A549 (cell line): ENCODE measurements at regions not wholly inside any gene's neighbourhood (a gene's known extent, or its start where the extent isn't known, plus 50 kb on each side); places are given as distances from the start of the nearest gene placed in this dataset.

Experiments
- ATAC-seq, 2 experiments: fragments of 200-7000 bp in 1 of 2; fragments of >200 bp in 1 of 2; cut with Nextera tagmentation in 1 of 2; cut with Tn5 transposase in 1 of 2; 3 replicates each; pipeline versions ENCODE4 v1.8.0 to v1.9.1; 2018 to 2020; ENCODE audit warnings: mild to moderate bottlenecking in 1 of 2, moderate library complexity in 1 of 2
- CTCF ChIA-PET: fragments of 300-600 bp; sonication (Branson Sonifier 250); formaldehyde crosslinking; extraction: SDS; loops from one replicate; lab custom pipeline; 2021; ENCODE audit warnings: antibody characterized with exemption, inconsistent platforms; lab: Yijun Ruan, JAX
- POLR2A ChIA-PET: fragments of 350-600 bp; formaldehyde crosslinking; extraction: SDS; loops from one replicate; lab custom pipeline; 2021; ENCODE audit warnings: antibody characterized with exemption, inconsistent platforms; lab: Yijun Ruan, JAX
- DNase-seq, 2 experiments: peaks; one replicate each; pipeline versions ENCODE4 v3.0.0 to v3.0.0-alpha.2; 2011 to 2016; ENCODE audit warnings: low read depth in 1 of 2, low spot score in 1 of 2
- FAIRE-seq: peaks from 2 replicates; lab custom pipeline; 2011; peaks lifted over from hg19 to GRCh38; lab: Jason Lieb, UNC
- H3K27ac ChIP-seq, 2 experiments: fragments of >200 bp; sonication (Bioruptor Twin); formaldehyde crosslinking; 3 replicates each; pipeline ENCODE4 v1.5.1; 2016 to 2017
- H3K4me1 ChIP-seq: fragments of >200 bp; sonication (Bioruptor Twin); formaldehyde crosslinking; 3 replicates; pipeline ENCODE4 v1.6.1; 2016
- H3K4me2 ChIP-seq: fragments of >200 bp; sonication (Bioruptor Twin); formaldehyde crosslinking; 3 replicates; pipeline ENCODE4 v1.6.1; 2016
- H3K4me3 ChIP-seq: fragments of >200 bp; sonication (Bioruptor Twin); formaldehyde crosslinking; 3 replicates; pipeline ENCODE4 v1.5.1; 2016
- H3K9me3 ChIP-seq: fragments of >200 bp; sonication (Bioruptor Twin); formaldehyde crosslinking; 3 replicates; pipeline ENCODE4 v1.6.1; 2016
- BHLHE40 ChIP-seq: IDR thresholded peaks from 2 replicates; pipeline ENCODE4 v1.6.1; 2012; ENCODE audit warnings: low read depth, low read length, inconsistent platforms
- CEBPB ChIP-seq, 2 experiments: fragments of >200 bp in 1 of 2; sonication (Bioruptor Twin) in 1 of 2; formaldehyde crosslinking in 1 of 2; IDR thresholded peaks; 2 replicates each; pipeline ENCODE4 v1.6.1; 2012 to 2016
- CHD2 ChIP-seq: fragments of 150-350 bp; IDR thresholded peaks from 2 replicates; pipeline ENCODE4 v1.6.1; 2014; ENCODE audit warnings: low read length; ENCODE audit not compliant: partially characterized antibody
- CHD4 ChIP-seq: fragments of 200-600 bp; sonication (generic); IDR thresholded peaks from 2 replicates; pipeline ENCODE4 v1.6.1; 2016; ENCODE audit warnings: antibody characterized with exemption, mild to moderate bottlenecking, borderline replicate concordance
- EHF ChIP-seq: fragments of 250-450 bp; sonication (Bioruptor Pico); IDR thresholded peaks from 2 replicates; pipeline ENCODE4 v1.5.0; 2020; ENCODE audit warnings: mild to moderate bottlenecking
- ESRRA ChIP-seq: fragments of 150-350 bp; IDR thresholded peaks from 2 replicates; pipeline ENCODE4 v1.6.1; 2014; ENCODE audit warnings: mild to moderate bottlenecking, low read length, borderline replicate concordance
- FOSB ChIP-seq: fragments of 250-450 bp; sonication (Bioruptor Pico); IDR thresholded peaks from 2 replicates; pipeline ENCODE4 v1.5.0; 2020; ENCODE audit warnings: mild to moderate bottlenecking, moderate library complexity
- HDAC2 ChIP-seq: fragments of 200-600 bp; sonication (generic); IDR thresholded peaks from 2 replicates; pipeline ENCODE4 v1.6.1; 2016
- HEYL ChIP-seq: fragments of 250-450 bp; sonication (Bioruptor Pico); IDR thresholded peaks from 2 replicates; pipeline ENCODE4 v1.8.0; 2021; ENCODE audit warnings: mild to moderate bottlenecking, moderate library complexity
- HOXB13 ChIP-seq: fragments of 250-450 bp; sonication (Bioruptor Pico); IDR thresholded peaks from 2 replicates; pipeline ENCODE4 v1.5.0; 2020; ENCODE audit warnings: low read depth, mild to moderate bottlenecking, moderate library complexity
- JUN ChIP-seq, 2 experiments: fragments of >200 bp; sonication (Bioruptor Twin); formaldehyde crosslinking; IDR thresholded peaks; 2 replicates in 1 of 2; 3 replicates in 1 of 2; pipeline ENCODE4 v1.6.1; 2016 to 2017
- KDM1A ChIP-seq: fragments of 200-600 bp; sonication (generic); IDR thresholded peaks from 2 replicates; pipeline ENCODE4 v1.6.1; 2016; ENCODE audit warnings: low read depth, mild to moderate bottlenecking
- MAFK ChIP-seq: fragments of 450-650 bp; IDR thresholded peaks from 2 replicates; pipeline ENCODE4 v1.6.1; 2014; ENCODE audit not compliant: partially characterized antibody
- MAZ ChIP-seq: fragments of 150-350 bp; IDR thresholded peaks from 2 replicates; pipeline ENCODE4 v1.6.1; 2014; ENCODE audit warnings: antibody characterized with exemption, low read depth, low read length, borderline replicate concordance
- MYC ChIP-seq: IDR thresholded peaks from 2 replicates; pipeline ENCODE4 v1.6.1; 2012; ENCODE audit warnings: mild to moderate bottlenecking, inconsistent platforms, low read length, improper control_type of control experiment, borderline replicate concordance
- NPAS2 ChIP-seq: fragments of 250-450 bp; sonication (Bioruptor Pico); IDR thresholded peaks from 2 replicates; pipeline ENCODE4 v1.8.0; 2022; ENCODE audit warnings: mild to moderate bottlenecking, moderate library complexity, borderline replicate concordance
- NR3C1 ChIP-seq: fragments of >200 bp; sonication (Bioruptor Twin); formaldehyde crosslinking; IDR thresholded peaks from 3 replicates; pipeline ENCODE4 v1.6.1; 2017
- PHF8 ChIP-seq: fragments of 200-600 bp; sonication (generic); IDR thresholded peaks from 2 replicates; pipeline ENCODE4 v1.6.1; 2016; ENCODE audit warnings: low read depth, mild to moderate bottlenecking, antibody characterized with exemption, moderate library complexity, borderline replicate concordance
- POLR2AphosphoS2 ChIP-seq: conservative IDR thresholded peaks from 2 replicates; pipeline ENCODE4 v1.6.1; 2012; ENCODE audit warnings: low read length, improper control_type of control experiment, inconsistent platforms
- RFX5 ChIP-seq: fragments of 450-650 bp; IDR thresholded peaks from 2 replicates; pipeline ENCODE4 v1.7.1; 2014; ENCODE audit warnings: antibody characterized with exemption, mild to moderate bottlenecking, moderate library complexity
- RNF2 ChIP-seq: fragments of 200-600 bp; sonication (generic); IDR thresholded peaks from 2 replicates; pipeline ENCODE4 v1.6.1; 2016; ENCODE audit warnings: low read depth, mild to moderate bottlenecking, antibody characterized with exemption, moderate library complexity, borderline replicate concordance
- SMC3 ChIP-seq: fragments of >200 bp; sonication (Bioruptor Twin); formaldehyde crosslinking; IDR thresholded peaks from 3 replicates; pipeline ENCODE4 v1.6.1; 2018; ENCODE audit warnings: inconsistent platforms
- TFCP2L1 ChIP-seq: fragments of 250-450 bp; sonication (Bioruptor Pico); IDR thresholded peaks from 2 replicates; pipeline ENCODE4 v1.5.0; 2021; ENCODE audit warnings: mild to moderate bottlenecking
- TP53 ChIP-seq: fragments of 250-450 bp; sonication (Bioruptor Pico); IDR thresholded peaks from 2 replicates; pipeline ENCODE4 v1.5.0; 2021; ENCODE audit warnings: mild to moderate bottlenecking, moderate library complexity
- ZFP36 ChIP-seq: fragments of 450-650 bp; IDR thresholded peaks from 2 replicates; pipeline ENCODE4 v1.6.1; 2014; ENCODE audit warnings: borderline replicate concordance; ENCODE audit not compliant: partially characterized antibody
- WGBS: methylation state at CpG from one replicate; pipeline ENCODE4 v1.1.6; 2017; ENCODE audit errors: missing lambda C conversion rate; 5-methylcytosine and 5-hydroxymethylcytosine counted together
- TF ChIP-seq, protein P1 (sequence below): fragments of 450-650 bp; IDR thresholded peaks from 2 replicates; pipeline ENCODE4 v1.6.1; 2014; ENCODE audit warnings: antibody characterized with exemption
- TF ChIP-seq, protein P2 (sequence below): fragments of >200 bp; sonication (Bioruptor Twin); formaldehyde crosslinking; IDR thresholded peaks from 3 replicates; pipeline ENCODE4 v1.5.1; 2016

DNA sequence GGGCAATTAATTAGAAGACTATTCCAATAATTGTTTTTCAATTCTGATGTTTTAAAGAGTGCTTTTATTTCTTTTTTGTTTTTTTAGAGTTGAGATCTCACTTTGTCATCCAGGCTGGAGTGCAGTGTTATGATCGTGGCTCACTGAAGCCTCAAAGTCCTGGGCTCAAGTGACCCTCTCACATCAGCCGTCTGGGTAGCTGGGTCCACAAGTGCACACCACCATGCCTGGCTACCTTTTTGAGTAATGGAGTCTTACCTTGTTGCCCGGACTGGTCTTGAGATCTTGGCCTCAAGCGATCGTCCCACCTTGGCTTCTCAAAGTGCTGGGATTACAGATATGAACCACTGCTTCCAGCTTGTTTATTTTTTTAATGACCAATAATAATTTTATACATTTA, 207.8 kb downstream of the NDFIP2 start:
- Histone ChIP-seq H3K4me2 (no peak overlapping the region), H3K4me1 (no peaks in the 10 kb centered on the region), H3K4me3 (no peak overlapping the region), H3K27ac (no peak overlapping the region)
- no peak for FAIRE-seq
- no peak for DNase-seq
- POLR2A ChIA-PET: no interaction called here
- WGBS: 83% methylated on average over 5 of the region's 5 CpGs
- TF ChIP-seq PHF8 (no peak), MYC (no peak), TP53 (no peak), CEBPB (IDR thresholded peaks at IDR 0.05) (no peak), CHD4 (no peak), NR3C1 (no peak), RNF2 (no peak)
- TF ChIP-seq, all 56 proteins: peak for 0
- CTCF ChIA-PET: no interaction called here
- H3K9me3 ChIP-seq: no peaks in the 10 kb centered on the region
- no peak for ATAC-seq

DNA sequence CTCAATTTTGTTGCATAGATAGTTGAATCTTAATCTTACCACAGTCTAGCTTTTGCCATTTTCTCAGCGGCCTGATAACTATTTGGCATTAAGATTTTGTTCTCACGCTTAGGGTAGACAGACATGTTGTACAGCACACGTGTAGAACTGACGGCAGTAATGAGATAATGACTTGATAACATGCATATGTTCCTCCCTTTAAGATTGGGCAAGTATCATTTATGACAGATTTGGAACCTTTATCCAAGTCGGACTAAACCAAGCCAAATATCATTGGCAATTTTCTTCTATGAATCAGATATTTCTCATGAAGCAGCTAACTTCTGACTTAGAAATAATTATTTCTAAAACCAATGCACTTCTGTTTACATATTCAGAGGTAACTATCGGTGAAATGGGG, 205.5 kb downstream of the NDFIP2 start:
- FAIRE-seq (no peak), ATAC-seq (no peak), DNase-seq (no peak)
- peaks cover 6% of the 10 kb centered on the region; the same call in 1 of the 3 replicates for H3K9me3 ChIP-seq
- H3K4me3 ChIP-seq: no peak overlapping the region
- TF ChIP-seq TFCP2L1 (no peak), JUN (IDR thresholded peaks at IDR 0.05) (no peak), NPAS2 (CRISPR knock-in tag) (no peak), RNF2 (no peak), ESRRA (no peak), POLR2AphosphoS2 (no peak), HOXB13 (CRISPR knock-in tag) (no peak), ZFP36 (no peak), HEYL (CRISPR knock-in tag) (no peak), MAZ (no peak), MAFK (no peak), BHLHE40 (no peak), CHD2 (no peak), FOSB (CRISPR knock-in tag) (no peak)
- H3K4me1 ChIP-seq: no peaks in the 10 kb centered on the region
- ChIA-PET POLR2A (no interaction called here), CTCF (no interaction called here)
- whole genome bisulfite sequencing: 86% methylated on average over 6 of the region's 6 CpGs
- no peak overlapping the region for H3K27ac ChIP-seq
- H3K4me2 ChIP-seq: no peak overlapping the region

DNA sequence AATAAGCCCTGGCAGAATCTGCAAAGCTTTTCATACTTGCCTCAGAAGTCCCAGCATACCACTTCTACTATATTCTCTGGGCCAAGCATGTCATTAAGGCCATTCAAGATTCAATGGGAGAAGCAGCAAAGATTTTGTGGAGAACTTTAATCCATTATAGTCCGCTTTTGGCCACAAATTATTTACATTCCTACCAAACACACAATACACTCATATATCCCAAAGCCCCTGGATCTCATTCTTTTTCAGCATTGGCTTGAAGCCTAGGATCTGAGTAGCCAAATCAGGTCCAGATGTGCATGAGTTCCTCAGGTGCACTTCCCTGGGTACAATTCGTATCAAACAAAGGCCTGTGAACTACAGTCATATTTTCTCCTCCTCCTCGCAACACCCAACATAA, 203.4 kb downstream of the NDFIP2 start:
- Histone ChIP-seq H3K27ac (no peak overlapping the region), H3K4me2 (no peak overlapping the region), H3K9me3 (peaks cover 6% of the 10 kb centered on the region; the same call in 1 of the 3 replicates), H3K4me3 (no peak overlapping the region), H3K4me1 (no peaks in the 10 kb centered on the region)
- ChIA-PET POLR2A (no interaction called here), CTCF (no interaction called here)
- TF ChIP-seq SMC3 (no peak), HDAC2 (no peak), RFX5 (no peak), KDM1A (no peak), NR3C1 (no peak), EHF (CRISPR knock-in tag) (no peak)
- TF ChIP-seq, protein P1, sequence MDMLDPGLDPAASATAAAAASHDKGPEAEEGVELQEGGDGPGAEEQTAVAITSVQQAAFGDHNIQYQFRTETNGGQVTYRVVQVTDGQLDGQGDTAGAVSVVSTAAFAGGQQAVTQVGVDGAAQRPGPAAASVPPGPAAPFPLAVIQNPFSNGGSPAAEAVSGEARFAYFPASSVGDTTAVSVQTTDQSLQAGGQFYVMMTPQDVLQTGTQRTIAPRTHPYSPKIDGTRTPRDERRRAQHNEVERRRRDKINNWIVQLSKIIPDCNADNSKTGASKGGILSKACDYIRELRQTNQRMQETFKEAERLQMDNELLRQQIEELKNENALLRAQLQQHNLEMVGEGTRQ: no peak
- TF ChIP-seq, protein P2, sequence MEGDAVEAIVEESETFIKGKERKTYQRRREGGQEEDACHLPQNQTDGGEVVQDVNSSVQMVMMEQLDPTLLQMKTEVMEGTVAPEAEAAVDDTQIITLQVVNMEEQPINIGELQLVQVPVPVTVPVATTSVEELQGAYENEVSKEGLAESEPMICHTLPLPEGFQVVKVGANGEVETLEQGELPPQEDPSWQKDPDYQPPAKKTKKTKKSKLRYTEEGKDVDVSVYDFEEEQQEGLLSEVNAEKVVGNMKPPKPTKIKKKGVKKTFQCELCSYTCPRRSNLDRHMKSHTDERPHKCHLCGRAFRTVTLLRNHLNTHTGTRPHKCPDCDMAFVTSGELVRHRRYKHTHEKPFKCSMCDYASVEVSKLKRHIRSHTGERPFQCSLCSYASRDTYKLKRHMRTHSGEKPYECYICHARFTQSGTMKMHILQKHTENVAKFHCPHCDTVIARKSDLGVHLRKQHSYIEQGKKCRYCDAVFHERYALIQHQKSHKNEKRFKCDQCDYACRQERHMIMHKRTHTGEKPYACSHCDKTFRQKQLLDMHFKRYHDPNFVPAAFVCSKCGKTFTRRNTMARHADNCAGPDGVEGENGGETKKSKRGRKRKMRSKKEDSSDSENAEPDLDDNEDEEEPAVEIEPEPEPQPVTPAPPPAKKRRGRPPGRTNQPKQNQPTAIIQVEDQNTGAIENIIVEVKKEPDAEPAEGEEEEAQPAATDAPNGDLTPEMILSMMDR: no peak
- 88% methylated on average over 3 of the region's 3 CpGs for whole genome bisulfite sequencing
- ATAC-seq (no peak), DNase-seq (no peak), FAIRE-seq (no peak)
